ENCODE measurements at regions not wholly inside any gene's neighbourhood (a gene's known extent, or its start where the extent isn't known, plus 50 kb on each side); places are given as distances from the start of the nearest gene placed in this dataset.

- DNase-seq (ENCODE audit: low read depth in 2 of 2) = no peak
Observed at GRCh38 chr13:34116651-34117050, 298.7 kb downstream of the RFC3 start.

GRCh38 chr13:34124666-34125306, 306.8 kb downstream of the RFC3 start:
- no peak for DNase-seq (ENCODE audit: low read depth in 2 of 2)

- DNase-seq (ENCODE audit: low read depth in 2 of 2) = no peak
Observed at GRCh38 chr13:34127523-34127922, 309.6 kb downstream of the RFC3 start.

GRCh38 chr13:34128661-34129060, 310.7 kb downstream of the RFC3 start:
- no peak for DNase-seq (ENCODE audit: low read depth in 2 of 2)

- DNase-seq (ENCODE audit: low read depth in 2 of 2) = no peak
Observed at GRCh38 chr13:34129436-34129835, 311.5 kb downstream of the RFC3 start.

GRCh38 chr13:34137200-34137599, 319.3 kb downstream of the RFC3 start:
- DNase-seq (ENCODE audit: low read depth in 2 of 2) = no peak

GRCh38 chr13:34139660-34140227, 321.8 kb downstream of the RFC3 start:
- no peak for DNase-seq (ENCODE audit: low read depth in 2 of 2)

- no peak for DNase-seq (ENCODE audit: low read depth in 2 of 2)
Observed at GRCh38 chr13:34143637-34144036, 325.7 kb downstream of the RFC3 start.

GRCh38 chr13:34144142-34144541, 326.2 kb downstream of the RFC3 start:
- DNase-seq (ENCODE audit: low read depth in 2 of 2) = no peak

GRCh38 chr13:34145061-34145460, 327.1 kb downstream of the RFC3 start:
- DNase-seq (ENCODE audit: low read depth in 2 of 2) = no peak

GRCh38 chr13:34148359-34148758, 330.4 kb downstream of the RFC3 start:
- DNase-seq (ENCODE audit: low read depth in 2 of 2) = no peak

GRCh38 chr13:34151885-34152284, 333.9 kb downstream of the RFC3 start:
- DNase-seq (ENCODE audit: low read depth in 2 of 2) = no peak

- no peak for DNase-seq (ENCODE audit: low read depth in 2 of 2)
Observed at GRCh38 chr13:34152409-34152808, 334.5 kb downstream of the RFC3 start.

GRCh38 chr13:34152996-34153395, 335.0 kb downstream of the RFC3 start:
- no peak for DNase-seq (ENCODE audit: low read depth in 2 of 2)

GRCh38 chr13:34153428-34154180, 335.7 kb downstream of the RFC3 start:
- DNase-seq (ENCODE audit: low read depth in 2 of 2) = no peak

- no peak for DNase-seq (ENCODE audit: low read depth in 2 of 2)
Observed at GRCh38 chr13:34155931-34156607, 338.1 kb downstream of the RFC3 start.

- DNase-seq (ENCODE audit: low read depth in 2 of 2) = peak; percentile 22 to 30
Observed at GRCh38 chr13:34156841-34157365, 339.0 kb downstream of the RFC3 start.

- no peak for DNase-seq (ENCODE audit: low read depth in 2 of 2)
Observed at GRCh38 chr13:34159946-34160345, 342.0 kb downstream of the RFC3 start.

- DNase-seq (ENCODE audit: low read depth in 2 of 2) = no peak
Observed at GRCh38 chr13:34161931-34162543, 344.1 kb downstream of the RFC3 start.

- DNase-seq (ENCODE audit: low read depth in 2 of 2) = no peak
Observed at GRCh38 chr13:34162544-34162933, 344.6 kb downstream of the RFC3 start.

GRCh38 chr13:34164582-34164981, 346.6 kb downstream of the RFC3 start:
- no peak for DNase-seq (ENCODE audit: low read depth in 2 of 2)

- DNase-seq (ENCODE audit: low read depth in 2 of 2) = no peak
Observed at GRCh38 chr13:34165158-34165557, 347.2 kb downstream of the RFC3 start.
